ENCODE measurements at regions not wholly inside any gene's neighbourhood (a gene's known extent, or its start where the extent isn't known, plus 50 kb on each side); places are given as distances from the start of the nearest gene placed in this dataset.

- no peaks in the 10 kb centered on the region for H3K4me1 ChIP-seq (ENCODE audit: insufficient read depth, low read length)
- no peak overlapping the region for H3K27ac ChIP-seq (ENCODE audit: insufficient read length, low read depth, low read length)
- no peak overlapping the region for H3T11ph ChIP-seq (ENCODE audit: low read length)
- no peak for DNase-seq
- no peaks in the 10 kb centered on the region for H3K27me3 ChIP-seq (ENCODE audit: insufficient read depth, low read length)
- H3K79me1 ChIP-seq (ENCODE audit: insufficient read depth, low read depth, low read length, poor library complexity, severe bottlenecking), result no peaks in the 10 kb centered on the region
- H3K23me2 ChIP-seq (ENCODE audit: insufficient read length, low read depth, low read length, poor library complexity, severe bottlenecking), result no peaks in the 10 kb centered on the region
- no peak overlapping the region for H2BK15ac ChIP-seq (ENCODE audit: low read depth, low read length)
- H2AFZ ChIP-seq (ENCODE audit: low read length), result no peak overlapping the region
- H3K4me1 Mint-ChIP-seq, result 0 out of 4 replicates have a peak, but pooled peaks cover 0 to 4% of the 10 kb centered on the region in 2 experiments
- no peaks in the 10 kb centered on the region for H3K9me3 ChIP-seq (ENCODE audit: control insufficient read depth, low read depth, low read length)
- no peak overlapping the region for H3K56ac ChIP-seq (ENCODE audit: insufficient read length, low read depth, low read length)
- H2BK12ac ChIP-seq (ENCODE audit: insufficient read length, low read depth, low read length), result no peak overlapping the region
- no peak overlapping the region for H3K4me2 ChIP-seq (ENCODE audit: insufficient read depth, insufficient read length, low read length)
- no peak overlapping the region for H2BK120ac ChIP-seq (ENCODE audit: low read depth, low read length, poor library complexity, severe bottlenecking)
- H3K14ac ChIP-seq (ENCODE audit: insufficient read depth, low read length), result no peak overlapping the region
- H3K4me3 Mint-ChIP-seq, result no peak overlapping the region
- no peaks in the 10 kb centered on the region; a peak in 1 of 7 replicates for H3K36me3 Mint-ChIP-seq (ENCODE audit: insufficient read depth in 1 of 3, low read depth in 3 of 3)
- no CpG with 5 or more reads among the region's 8 CpGs for WGBS (ENCODE audit: extremely low coverage, insufficient read length, low lambda C conversion rate)
- TF ChIP-seq CTCF (conservative IDR thresholded peaks at IDR 0.05), result no peak
- no peak overlapping the region for H2AK5ac ChIP-seq (ENCODE audit: insufficient read length, low read length)
- no peak overlapping the region for H4K5ac ChIP-seq (ENCODE audit: insufficient read length, low read depth, low read length)
- no peak overlapping the region for H3K27ac Mint-ChIP-seq
- no peak overlapping the region for H2BK20ac ChIP-seq (ENCODE audit: low read depth, low read length, poor library complexity, severe bottlenecking)
- no peaks in the 10 kb centered on the region for H4K20me1 ChIP-seq (ENCODE audit: control insufficient read depth, insufficient read depth, insufficient read length)
- no peaks in the 10 kb centered on the region; the same call in 1 of the 2 replicates for H3K27me3 Mint-ChIP-seq (ENCODE audit: low read depth)
- no peaks in the 10 kb centered on the region for H3K9me3 Mint-ChIP-seq
- no peak overlapping the region for H4K91ac ChIP-seq (ENCODE audit: insufficient read length, low read depth, low read length)
- no peak overlapping the region for H2BK5ac ChIP-seq (ENCODE audit: insufficient read length, low read length)
- H3K4ac ChIP-seq (ENCODE audit: low read depth, low read length), result no peak overlapping the region
- no peaks in the 10 kb centered on the region for H3K79me2 ChIP-seq (ENCODE audit: insufficient read depth, low read length)
- H3K18ac ChIP-seq (ENCODE audit: insufficient read length, low read depth, low read length), result no peak overlapping the region
- no peak overlapping the region for H3K9ac ChIP-seq (ENCODE audit: extremely low read depth, insufficient read length, low read length)
- no peak overlapping the region for H4K8ac ChIP-seq (replicated peaks; ENCODE audit: insufficient read length, low read depth, low read length)
- H3K23ac ChIP-seq (ENCODE audit: insufficient read length, low read depth, low read length), result no peak overlapping the region
Measured at GRCh38 chr10:131571865-131572264, 260.3 kb upstream of the TCERG1L start.
